ENCODE measurements at regions not wholly inside any gene's neighbourhood (a gene's known extent, or its start where the extent isn't known, plus 50 kb on each side); places are given as distances from the start of the nearest gene placed in this dataset.

- no peak for DNase-seq
These were observed 96.7 kb upstream of the SLC22A11 start for GRCh38 chr11:64458997-64459396.

DNA sequence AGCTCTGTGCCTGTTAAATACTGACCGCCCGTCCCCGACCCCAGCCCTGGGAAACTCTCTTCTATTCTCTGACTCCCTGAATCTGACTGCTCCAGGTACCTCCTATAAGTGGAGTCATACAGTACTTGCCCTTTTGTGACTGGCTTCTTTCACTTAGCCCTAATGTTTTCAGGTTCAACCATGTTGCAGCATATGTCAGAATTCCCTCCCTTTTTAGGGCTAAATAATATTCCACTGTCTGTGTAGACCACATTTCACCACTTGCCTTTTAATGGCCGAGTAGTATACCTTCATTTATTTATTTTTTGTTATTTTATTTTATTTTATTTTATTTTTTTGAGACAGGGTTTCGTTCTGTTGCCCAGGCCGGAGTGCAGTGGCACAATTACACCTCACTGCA lies 96.1 kb upstream of the SLC22A11 start:
- no peak for DNase-seq

- no peak for DNase-seq
These were observed 94.7 kb upstream of the SLC22A11 start for GRCh38 chr11:64461081-64461480.

DNA sequence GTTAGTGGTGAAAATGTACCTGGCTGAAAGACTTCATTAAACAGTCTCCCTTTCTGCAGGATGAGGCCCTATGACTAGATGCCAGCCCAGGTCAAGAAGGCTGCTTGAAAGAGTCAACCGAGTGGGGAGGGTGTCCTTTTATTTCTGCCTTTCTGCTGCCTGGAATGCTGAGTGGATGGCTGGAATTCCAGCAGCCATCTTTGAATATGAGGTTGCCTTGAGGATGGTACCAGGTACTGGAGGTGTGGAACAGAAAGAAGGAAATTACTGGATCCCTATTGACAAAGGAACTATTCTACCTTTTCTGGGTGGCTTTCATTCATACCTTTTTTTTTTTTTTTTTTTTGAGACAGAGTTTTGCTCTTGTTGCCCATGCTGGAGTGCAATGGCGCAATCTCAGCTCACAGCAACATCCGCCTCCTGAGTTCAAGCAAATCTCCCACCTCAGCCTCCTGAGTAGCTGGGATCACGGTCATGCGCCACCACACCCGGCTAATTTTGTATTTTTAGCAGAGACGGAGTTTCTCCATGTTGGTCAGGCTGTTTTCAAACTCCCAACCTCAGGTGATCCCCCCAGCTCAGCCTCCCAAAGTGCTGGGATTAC lies 89.5 kb upstream of the SLC22A11 start:
- DNase-seq = no peak

GRCh38 chr11:64469288-64469687 lies 86.5 kb upstream of the SLC22A11 start:
- no peak for DNase-seq

- DNase-seq = no peak
These were observed 82.9 kb upstream of the SLC22A11 start for GRCh38 chr11:64472593-64473455.

GRCh38 chr11:64474680-64475079 lies 81.1 kb upstream of the SLC22A11 start:
- DNase-seq = no peak

GRCh38 chr11:64475145-64475544 lies 80.6 kb upstream of the SLC22A11 start:
- no peak for DNase-seq

- no peak for DNase-seq
These were observed 78.9 kb upstream of the SLC22A11 start for GRCh38 chr11:64476881-64477280.

- no peak for DNase-seq
These were observed 78.1 kb upstream of the SLC22A11 start for GRCh38 chr11:64477675-64478074.

GRCh38 chr11:64482588-64482987 lies 73.2 kb upstream of the SLC22A11 start:
- DNase-seq = no peak

DNA sequence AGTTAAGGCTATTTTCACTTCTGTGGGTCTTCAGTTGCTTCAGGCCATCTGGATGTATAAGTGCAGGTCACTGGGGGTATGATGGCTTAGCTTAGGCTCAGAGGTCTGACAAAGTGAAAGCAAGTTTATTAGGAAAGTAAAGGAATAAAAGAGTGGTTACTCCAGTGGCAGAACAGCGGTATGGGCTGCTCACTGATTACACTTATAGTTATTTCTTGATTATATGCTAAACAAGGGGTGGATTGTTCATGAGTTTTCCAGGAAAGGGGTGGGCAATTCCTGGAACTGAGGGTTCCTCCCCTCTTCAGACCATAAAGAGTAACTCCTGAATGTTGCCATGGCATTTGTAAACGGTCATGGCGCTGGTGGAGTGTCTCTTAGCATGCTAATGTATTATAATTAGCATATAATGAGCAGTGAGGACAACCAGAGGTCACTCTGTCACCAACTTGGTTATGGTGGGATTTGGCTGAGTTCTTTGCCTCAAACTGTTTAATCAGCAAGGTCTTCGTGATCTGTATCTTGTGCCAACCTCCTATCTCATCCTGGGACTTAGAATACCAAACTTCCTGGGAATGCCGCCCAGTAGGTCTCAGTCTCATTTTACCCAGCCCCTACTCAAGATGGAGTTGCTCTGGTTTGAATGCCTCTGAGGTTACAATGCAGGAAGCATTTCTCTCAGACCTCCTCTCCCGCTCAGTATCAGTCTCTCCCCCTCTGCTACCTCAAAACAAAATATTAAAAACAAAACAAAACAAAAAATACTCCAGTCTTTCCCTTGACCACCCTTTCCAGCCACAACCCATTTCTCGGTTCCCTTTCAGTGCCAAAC lies 71.3 kb upstream of the SLC22A11 start:
- DNase-seq = no peak

GRCh38 chr11:64485074-64485473 lies 70.7 kb upstream of the SLC22A11 start:
- no peak for DNase-seq

GRCh38 chr11:64489831-64490441 lies 65.8 kb upstream of the SLC22A11 start:
- DNase-seq = no peak

DNA sequence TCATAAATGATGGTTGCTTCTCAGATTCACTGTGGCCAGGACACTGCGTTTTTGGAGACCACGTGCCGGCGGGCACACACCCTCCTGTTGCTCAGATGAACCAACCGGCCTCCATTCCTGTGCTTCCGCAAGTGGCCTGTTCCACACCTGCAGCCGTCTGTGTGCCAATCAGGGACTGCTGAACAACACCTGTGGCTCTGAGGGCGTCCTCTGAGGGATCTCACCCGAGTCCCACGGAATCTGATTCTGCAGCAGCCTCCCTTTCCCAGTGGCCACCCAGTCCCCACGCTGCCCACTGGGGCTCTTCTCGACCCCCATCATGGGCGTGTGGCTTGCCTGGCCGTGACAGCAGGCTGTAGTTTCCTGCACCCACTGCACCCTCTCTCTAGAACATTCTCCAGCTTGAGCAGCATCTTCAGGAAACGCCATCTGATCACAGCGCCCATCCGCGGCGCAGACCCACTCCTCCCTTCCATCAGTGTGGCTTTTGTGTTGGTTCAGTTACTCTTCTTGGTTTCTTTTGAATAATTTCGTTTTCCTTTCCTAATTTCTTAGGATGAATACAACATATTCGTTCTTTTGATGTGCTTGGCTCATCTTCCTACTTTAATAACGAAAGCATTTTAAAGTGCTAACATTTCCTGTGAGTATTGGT lies 65.1 kb upstream of the SLC22A11 start:
- DNase-seq = no peak

DNA sequence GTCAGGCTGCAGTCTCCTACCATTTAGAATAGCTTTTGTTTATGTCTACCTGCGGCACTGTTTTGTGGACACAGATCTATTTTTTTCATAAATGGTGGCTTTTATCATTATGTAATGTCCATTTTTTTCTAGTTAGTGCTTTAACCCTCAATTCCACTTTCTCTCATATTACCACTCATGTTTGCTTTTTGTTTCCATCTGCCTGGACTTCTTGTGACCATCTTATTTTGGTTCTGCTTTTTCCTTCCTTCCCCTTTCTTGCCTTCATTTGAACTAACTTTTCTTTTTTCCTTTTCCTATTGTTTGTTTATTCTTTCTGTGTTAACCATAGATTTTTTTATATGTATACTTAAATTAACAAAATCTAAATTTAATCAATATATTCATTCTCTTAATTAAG lies 63.2 kb upstream of the SLC22A11 start:
- DNase-seq = no peak

GRCh38 chr11:64498136-64498535 lies 57.6 kb upstream of the SLC22A11 start:
- no peak for DNase-seq

DNA sequence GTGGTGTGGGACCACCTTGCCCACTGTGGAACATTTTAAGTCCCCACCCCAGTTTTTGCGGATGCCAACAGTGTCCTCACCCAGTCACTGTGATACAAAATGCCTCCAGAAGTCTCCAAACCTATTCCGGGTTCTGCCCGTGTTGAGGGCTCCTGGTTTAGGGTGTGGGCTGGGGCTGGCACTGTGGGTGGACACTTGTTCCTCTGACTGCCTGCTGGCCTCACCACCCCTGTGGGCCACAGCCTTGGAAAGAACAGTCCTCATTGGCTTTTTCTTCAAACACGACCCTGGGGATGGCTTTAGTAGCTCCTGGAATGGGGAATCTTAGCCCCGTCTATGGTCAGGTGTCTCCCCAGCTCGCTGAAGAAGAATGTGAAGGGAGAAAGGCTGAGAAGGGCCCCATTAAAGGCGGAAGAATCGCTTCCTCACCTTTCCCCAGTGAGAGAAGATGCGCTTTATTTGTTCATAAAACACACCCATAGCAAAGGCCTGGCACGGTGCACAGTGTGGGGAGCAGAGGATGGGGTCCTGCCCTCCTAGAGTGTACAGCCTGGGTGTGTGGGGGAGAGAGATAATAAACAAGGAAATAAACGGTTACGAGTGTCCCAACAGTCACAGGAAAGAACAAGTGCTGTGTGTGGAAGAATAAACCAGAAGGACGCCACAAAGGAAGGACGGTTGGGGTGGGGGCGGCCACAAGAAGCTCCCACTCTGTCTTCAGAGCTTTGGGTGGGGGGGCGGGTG lies 56.3 kb upstream of the SLC22A11 start:
- DNase-seq = no peak

DNA sequence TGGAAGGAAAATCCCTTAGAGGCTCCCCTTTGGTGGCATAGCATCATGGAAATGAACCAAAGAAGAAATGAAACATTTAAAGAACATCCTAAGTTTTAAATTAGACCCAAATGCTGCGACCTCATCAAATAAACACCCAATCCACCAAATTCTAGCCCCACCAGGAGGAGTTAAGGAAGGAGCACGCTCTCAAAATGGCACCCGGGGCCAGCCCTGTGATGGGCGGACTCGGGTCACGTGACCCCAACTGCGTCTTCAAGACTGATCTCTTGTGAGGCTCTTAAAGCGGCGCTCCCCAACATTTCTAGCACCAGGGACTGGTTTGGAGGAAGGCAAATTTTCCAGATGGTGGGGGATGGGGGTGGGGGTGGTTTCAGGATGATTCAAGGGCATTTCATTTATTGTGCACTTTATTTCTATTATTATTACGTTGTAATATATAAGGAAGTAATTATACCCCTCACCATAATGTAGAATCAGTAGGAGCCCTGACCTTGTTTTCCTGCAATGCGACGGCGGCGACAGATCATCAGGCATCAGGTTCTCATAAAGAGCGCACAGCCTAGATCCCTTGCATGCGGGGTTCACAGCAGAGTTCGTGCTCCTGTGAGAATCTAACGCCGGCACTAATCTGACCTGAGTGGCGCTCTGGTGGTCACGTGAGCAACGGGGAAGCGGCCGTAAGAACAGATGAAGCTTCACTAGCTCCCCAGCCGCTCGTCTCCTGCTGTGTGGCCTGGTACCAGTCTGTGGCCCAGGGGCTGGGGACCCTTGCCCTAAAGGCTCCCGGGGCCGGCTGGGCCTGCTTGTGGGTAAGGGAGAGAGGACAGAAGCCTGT lies 55.3 kb upstream of the SLC22A11 start:
- DNase-seq = no peak

DNA sequence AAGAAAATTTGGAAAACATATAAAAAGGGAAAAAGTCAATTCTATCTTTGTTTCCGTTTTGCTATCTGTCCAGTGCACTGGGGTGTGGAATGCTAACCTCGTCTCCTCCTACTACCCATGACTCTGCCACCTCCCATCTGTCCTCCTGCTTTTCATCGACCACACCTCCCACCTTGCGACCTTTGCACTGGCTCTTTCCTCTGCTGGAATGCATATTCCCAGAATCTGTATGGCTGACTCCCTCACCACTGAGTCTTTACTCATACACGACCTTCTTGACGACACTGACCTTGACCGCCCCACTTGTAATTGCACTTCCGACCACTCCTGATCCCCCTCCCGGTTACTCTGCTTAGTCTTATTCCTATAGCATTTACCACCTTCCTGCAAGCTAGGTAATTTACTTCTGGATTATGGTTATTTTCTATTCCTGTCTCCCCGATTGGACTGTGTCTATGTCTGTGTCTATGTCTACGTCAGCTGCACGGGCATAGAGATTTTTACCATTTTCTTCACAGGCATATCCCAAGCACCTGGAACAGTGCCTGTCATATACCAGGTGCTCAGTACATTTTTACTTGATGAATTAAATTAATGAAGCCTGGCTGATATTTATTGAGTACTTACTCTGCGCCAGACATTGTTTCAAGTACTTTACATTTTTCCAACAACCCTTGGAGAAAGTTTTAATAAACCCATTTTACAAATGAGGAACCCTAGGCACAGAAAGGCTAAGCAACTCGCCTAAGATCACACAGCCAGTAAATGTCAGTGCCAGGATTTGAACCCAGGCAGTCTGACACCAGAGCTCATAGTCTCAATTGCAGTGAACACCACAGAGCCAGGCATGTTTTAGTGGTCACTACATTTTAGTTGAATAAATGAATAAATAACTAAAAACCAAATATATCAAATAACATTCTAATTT lies 54.0 kb upstream of the SLC22A11 start:
- DNase-seq = no peak
